ENCODE measurements at regions not wholly inside any gene's neighbourhood (a gene's known extent, or its start where the extent isn't known, plus 50 kb on each side); places are given as distances from the start of the nearest gene placed in this dataset.
A peak's percentile ranks its signal among the peaks of the same experiment; 100 is the strongest.

GRCh38 chr5:74167930-74168315, 472.6 kb downstream of the ENC1 start:
- H3F3A ChIP-seq (ENCODE audit: low read length, unreplicated experiment): peaks cover 5% of the 10 kb centered on the region

GRCh38 chr5:74167206-74167929, 473.2 kb downstream of the ENC1 start:
- BruUV-seq (replicated peaks): no TSS peak
- H3K4me1 ChIP-seq (ENCODE audit: insufficient read depth, low read length): peaks cover 26% of the 10 kb centered on the region
- no peaks in the 10 kb centered on the region for H4K20me1 ChIP-seq (ENCODE audit: low read length)
- H3K9me2 ChIP-seq (replicated peaks; ENCODE audit: low read length): no peaks in the 10 kb centered on the region
- H3K4me2 ChIP-seq (ENCODE audit: low read length): peak overlapping the region; percentile 80
- ChIA-PET CTCF (no interaction called here), POLR2A (ENCODE audit: unreplicated experiment) (no interaction called here)
- H3K27me3 ChIP-seq (ENCODE audit: low read length): no peaks in the 10 kb centered on the region
- H3K36me3 ChIP-seq (ENCODE audit: low read depth, low read length): no peaks in the 10 kb centered on the region
- ATAC-seq (peak; percentile 95), DNase-seq (peak; percentile 80)
- no peak overlapping the region for H2AFZ ChIP-seq (ENCODE audit: low read length)
- H3K4me3 ChIP-seq (ENCODE audit: low read length): peak overlapping the region; percentile 45
- intact Hi-C loops (cut with micrococcal nuclease): loop anchor here (2.0 to 10.0 kb wide), 4 partner anchors 35 to 475 kb away; no protein-coding TSS in a partner anchor
- H3K9me3 ChIP-seq (ENCODE audit: low read length): no peaks in the 10 kb centered on the region
- peak overlapping the region; percentile 65 for H3K9ac ChIP-seq (ENCODE audit: low read length)
- H3F3A ChIP-seq (ENCODE audit: low read length, unreplicated experiment): peaks cover 5% of the 10 kb centered on the region
- no peaks in the 10 kb centered on the region for H3K79me2 ChIP-seq (ENCODE audit: low read length)
- H3K27ac ChIP-seq (ENCODE audit: low read length): peak overlapping the region; percentile 94
- TF ChIP-seq EZH2phosphoT487 (IDR thresholded peaks at IDR 0.05; ENCODE audit: borderline replicate concordance, low read length) (no peak), EZH2 (IDR thresholded peaks at IDR 0.05; ENCODE audit: low read length, unreplicated experiment) (no peak), CTCF (conservative IDR thresholded peaks at IDR 0.05; ENCODE audit: low read depth, low read length) (no peak)

More at GRCh38 chr5:74167930-74168315, 472.6 kb downstream of the ENC1 start:
- TF ChIP-seq EZH2phosphoT487 (IDR thresholded peaks at IDR 0.05; ENCODE audit: borderline replicate concordance, low read length) (no peak), CTCF (conservative IDR thresholded peaks at IDR 0.05; ENCODE audit: low read depth, low read length) (no peak), EZH2 (IDR thresholded peaks at IDR 0.05; ENCODE audit: low read length, unreplicated experiment) (no peak)
- no peak overlapping the region for H2AFZ ChIP-seq (ENCODE audit: low read length)
- H4K20me1 ChIP-seq (ENCODE audit: low read length): no peaks in the 10 kb centered on the region
- peak overlapping the region; percentile 64 for H3K9ac ChIP-seq (ENCODE audit: low read length)
- no peaks in the 10 kb centered on the region for H3K9me3 ChIP-seq (ENCODE audit: low read length)
- DNase-seq: peak; percentile 38
- no peaks in the 10 kb centered on the region for H3K9me2 ChIP-seq (replicated peaks; ENCODE audit: low read length)
- no peaks in the 10 kb centered on the region for H3K36me3 ChIP-seq (ENCODE audit: low read depth, low read length)
- peak; percentile 53 for ATAC-seq
- peak overlapping the region; percentile 80 for H3K4me2 ChIP-seq (ENCODE audit: low read length)
- BruUV-seq (replicated peaks): no TSS peak
- H3K27me3 ChIP-seq (ENCODE audit: low read length): no peaks in the 10 kb centered on the region
- peak overlapping the region; percentile 45 for H3K4me3 ChIP-seq (ENCODE audit: low read length)
- CTCF ChIA-PET: no interaction called here
- intact Hi-C loops (cut with micrococcal nuclease): loop anchor here (2.0 to 10.0 kb wide), 4 partner anchors 34 to 475 kb away; no protein-coding TSS in a partner anchor
- peaks cover 26% of the 10 kb centered on the region for H3K4me1 ChIP-seq (ENCODE audit: insufficient read depth, low read length)
- H3K27ac ChIP-seq (ENCODE audit: low read length): peak overlapping the region; percentile 94
- POLR2A ChIA-PET (ENCODE audit: unreplicated experiment): no interaction called here
- no peaks in the 10 kb centered on the region for H3K79me2 ChIP-seq (ENCODE audit: low read length)

DNA sequence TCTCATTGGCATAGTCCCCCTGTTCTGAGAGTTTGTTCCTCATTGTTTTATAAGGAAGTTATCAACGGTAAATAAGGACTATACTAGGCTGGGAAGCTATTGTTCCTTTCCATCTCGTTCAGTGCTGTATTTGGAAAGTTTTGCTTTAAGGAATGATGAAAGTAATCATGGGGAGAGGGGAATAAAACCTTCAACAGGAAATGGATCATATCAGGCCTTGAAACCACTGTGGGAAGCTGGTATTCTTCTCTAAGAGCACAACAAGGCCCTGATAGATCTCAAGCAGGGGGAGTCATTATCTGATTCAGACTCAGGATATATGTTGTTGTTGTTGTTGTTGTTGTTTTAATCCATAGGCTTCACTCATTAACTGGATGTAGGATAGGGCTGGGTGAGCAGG, 474.5 kb downstream of the ENC1 start:
- no peaks in the 10 kb centered on the region for H3K36me3 ChIP-seq (ENCODE audit: low read depth, low read length)
- intact Hi-C loops (cut with micrococcal nuclease): loop anchor here (2.0 to 10.0 kb wide), 4 partner anchors 36 to 477 kb away; no protein-coding TSS in a partner anchor
- CTCF ChIA-PET: no interaction called here
- peaks cover 5% of the 10 kb centered on the region for H3F3A ChIP-seq (ENCODE audit: low read length, unreplicated experiment)
- no peaks in the 10 kb centered on the region for H3K79me2 ChIP-seq (ENCODE audit: low read length)
- no peaks in the 10 kb centered on the region for H3K9me3 ChIP-seq (ENCODE audit: low read length)
- TF ChIP-seq EZH2 (IDR thresholded peaks at IDR 0.05; ENCODE audit: low read length, unreplicated experiment) (no peak), CTCF (conservative IDR thresholded peaks at IDR 0.05; ENCODE audit: low read depth, low read length) (no peak), EZH2phosphoT487 (IDR thresholded peaks at IDR 0.05; ENCODE audit: borderline replicate concordance, low read length) (no peak)
- POLR2A ChIA-PET (ENCODE audit: unreplicated experiment): no interaction called here
- peak overlapping the region; percentile 94 for H3K27ac ChIP-seq (ENCODE audit: low read length)
- ATAC-seq (no peak), DNase-seq (no peak)
- H4K20me1 ChIP-seq (ENCODE audit: low read length): no peaks in the 10 kb centered on the region
- no TSS peak for BruUV-seq (replicated peaks)
- no peak overlapping the region for H2AFZ ChIP-seq (ENCODE audit: low read length)
- H3K9ac ChIP-seq (ENCODE audit: low read length): no peak overlapping the region
- H3K9me2 ChIP-seq (replicated peaks; ENCODE audit: low read length): no peaks in the 10 kb centered on the region
- H3K4me3 ChIP-seq (ENCODE audit: low read length): no peak overlapping the region
- H3K4me2 ChIP-seq (ENCODE audit: low read length): no peak overlapping the region
- H3K27me3 ChIP-seq (ENCODE audit: low read length): no peaks in the 10 kb centered on the region
- H3K4me1 ChIP-seq (ENCODE audit: insufficient read depth, low read length): peaks cover 26% of the 10 kb centered on the region
